ENCODE measurements at regions not wholly inside any gene's neighbourhood (a gene's known extent, or its start where the extent isn't known, plus 50 kb on each side); places are given as distances from the start of the nearest gene placed in this dataset.
"Not testable (repeated sequence)": the region's sequence is repeated elsewhere in the genome, so short reads cannot be mapped to it uniquely, and the experiment has no call there.

- DNase-seq (ENCODE audit: low spot score) = no peak
- intact Hi-C loops (cut with DNase I) = no loop called here
These were observed 327.7 kb downstream of the SATB1 start for GRCh38 chr3:18097473-18097872.

DNA sequence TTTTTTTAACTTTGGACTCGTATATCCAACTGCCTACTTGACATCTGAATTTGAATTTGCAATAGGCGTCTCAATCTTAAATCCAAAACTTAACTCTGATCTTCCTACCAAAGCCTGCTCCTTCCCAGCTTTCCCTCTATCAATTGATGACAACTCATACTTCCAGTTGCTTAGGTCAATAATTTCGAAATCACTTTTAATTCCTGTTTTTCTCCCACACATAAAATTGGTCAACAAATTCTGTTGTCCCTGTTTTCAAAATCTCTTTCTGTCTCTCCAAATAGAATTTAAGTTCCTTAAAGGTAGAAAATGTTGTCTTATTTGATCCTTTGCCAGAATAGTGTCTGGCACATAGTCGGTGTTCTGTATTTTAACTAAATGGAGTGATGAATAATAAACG is 332.4 kb downstream of the SATB1 start:
- DNase-seq (ENCODE audit: low spot score) = no peak
- intact Hi-C loops (cut with DNase I) = no loop called here

DNA sequence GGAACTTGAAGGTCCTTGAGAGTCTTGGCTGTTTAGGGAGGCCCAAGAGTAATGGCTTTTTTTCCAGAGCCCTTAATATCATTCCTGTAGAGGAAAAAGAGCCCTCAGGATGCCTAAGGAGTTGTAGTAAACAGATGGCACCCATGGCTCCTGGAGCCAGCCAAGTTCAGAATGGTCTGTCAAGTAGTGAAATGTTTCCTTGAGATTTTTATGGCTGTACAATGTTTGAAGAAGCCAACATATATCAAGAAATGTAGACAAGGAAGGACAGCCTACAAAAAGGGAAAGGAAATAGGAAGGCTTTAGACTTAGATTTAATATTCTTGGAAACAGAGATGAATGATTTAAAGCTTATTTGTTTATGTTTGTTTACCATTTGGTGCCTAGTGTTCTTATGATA is 334.8 kb downstream of the SATB1 start:
- intact Hi-C loops (cut with DNase I) = no loop called here
- no peak for DNase-seq (ENCODE audit: low spot score)

DNA sequence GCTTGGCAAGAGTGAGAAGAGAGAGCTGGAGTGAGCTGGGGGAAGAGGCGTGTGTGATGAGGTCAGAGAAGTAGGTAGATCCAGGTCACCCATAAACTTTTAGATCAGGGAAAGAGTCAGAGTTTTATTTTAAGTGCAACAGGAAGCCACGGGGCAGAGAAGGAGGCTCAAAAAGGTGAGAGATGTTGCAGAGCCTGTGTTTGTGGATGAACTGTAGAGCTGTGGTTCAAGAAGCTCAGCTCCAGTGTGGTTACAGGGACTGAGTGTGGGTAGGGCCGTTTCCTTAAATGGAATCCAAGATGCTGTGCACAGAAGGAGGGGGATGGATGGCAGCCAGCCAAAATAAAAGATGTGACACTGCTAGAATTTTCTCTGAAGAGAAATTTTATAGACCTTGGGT is 337.2 kb downstream of the SATB1 start:
- intact Hi-C loops (cut with DNase I) = loop anchor here in 1 of 2 donors (2.0 kb wide), 1 partner anchor 161 kb away; no protein-coding TSS in a partner anchor
- no peak for DNase-seq (ENCODE audit: low spot score)

DNA sequence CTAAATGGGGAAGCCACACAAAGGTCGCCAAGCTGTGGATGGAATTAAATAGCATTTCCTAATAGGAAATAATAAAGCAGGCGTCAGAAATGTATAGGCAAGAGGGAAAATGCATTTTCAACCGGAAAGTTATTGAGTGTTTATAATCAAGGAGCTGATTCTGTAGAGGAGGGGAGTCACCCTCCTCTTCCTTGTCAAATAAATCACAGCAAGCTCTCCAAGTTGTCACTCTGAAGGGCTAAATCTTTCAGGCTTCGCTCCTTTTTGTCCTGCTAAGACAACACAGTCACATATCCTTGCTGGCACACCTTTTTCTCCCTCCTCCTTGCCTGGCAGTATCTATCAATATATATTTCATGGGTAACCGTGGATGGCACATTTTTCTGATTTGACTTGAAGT is 338.4 kb downstream of the SATB1 start:
- intact Hi-C loops (cut with DNase I) = loop anchor here in 1 of 2 donors (2.0 kb wide), 1 partner anchor 160 kb away; no protein-coding TSS in a partner anchor
- no peak for DNase-seq (ENCODE audit: low spot score)

GRCh38 chr3:18086078-18086477 is 339.1 kb downstream of the SATB1 start:
- no peak for DNase-seq (ENCODE audit: low spot score)
- intact Hi-C loops (cut with DNase I) = loop anchor here in 1 of 2 donors (2.0 kb wide), 1 partner anchor 159 kb away; no protein-coding TSS in a partner anchor

DNA sequence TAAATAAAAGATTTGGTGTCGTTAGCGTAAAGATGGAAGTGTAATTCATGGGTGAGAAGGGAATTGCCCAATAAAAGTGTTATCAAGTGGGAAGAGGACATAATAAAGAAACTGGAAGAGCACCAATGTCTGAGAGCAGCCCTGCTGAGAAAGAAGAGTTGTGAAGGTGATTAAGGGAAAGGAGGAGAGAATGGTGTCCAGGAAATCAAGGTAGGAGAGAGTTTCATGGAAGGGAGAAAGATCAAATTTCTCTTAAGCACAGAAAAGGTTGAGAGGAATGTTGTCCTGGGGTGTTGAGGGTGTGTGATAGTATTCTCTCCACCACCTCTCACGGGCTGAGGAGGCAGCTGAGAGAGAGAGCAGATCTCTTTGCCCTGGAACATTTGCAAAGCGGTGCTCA is 339.7 kb downstream of the SATB1 start:
- no peak for DNase-seq (ENCODE audit: low spot score)
- intact Hi-C loops (cut with DNase I) = no loop called here

DNA sequence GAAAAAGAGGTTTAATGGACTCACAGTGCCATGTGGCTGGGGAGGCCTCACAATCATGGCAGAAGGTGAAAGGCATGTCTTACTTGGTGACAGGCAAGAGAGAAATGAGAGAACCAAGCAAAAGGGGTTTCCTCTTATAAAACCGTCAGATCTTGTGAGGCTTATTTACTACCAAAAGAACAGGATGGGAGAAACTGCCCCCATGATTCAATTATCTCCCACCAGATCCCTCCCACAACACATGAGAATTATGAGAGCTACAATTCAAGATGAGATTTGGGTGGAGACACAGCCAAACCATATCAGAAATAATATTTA is 340.8 kb upstream of the TBC1D5 start:
- DNase-seq (ENCODE audit: low spot score); intact Hi-C loops (cut with DNase I): not testable (repeated sequence)

DNA sequence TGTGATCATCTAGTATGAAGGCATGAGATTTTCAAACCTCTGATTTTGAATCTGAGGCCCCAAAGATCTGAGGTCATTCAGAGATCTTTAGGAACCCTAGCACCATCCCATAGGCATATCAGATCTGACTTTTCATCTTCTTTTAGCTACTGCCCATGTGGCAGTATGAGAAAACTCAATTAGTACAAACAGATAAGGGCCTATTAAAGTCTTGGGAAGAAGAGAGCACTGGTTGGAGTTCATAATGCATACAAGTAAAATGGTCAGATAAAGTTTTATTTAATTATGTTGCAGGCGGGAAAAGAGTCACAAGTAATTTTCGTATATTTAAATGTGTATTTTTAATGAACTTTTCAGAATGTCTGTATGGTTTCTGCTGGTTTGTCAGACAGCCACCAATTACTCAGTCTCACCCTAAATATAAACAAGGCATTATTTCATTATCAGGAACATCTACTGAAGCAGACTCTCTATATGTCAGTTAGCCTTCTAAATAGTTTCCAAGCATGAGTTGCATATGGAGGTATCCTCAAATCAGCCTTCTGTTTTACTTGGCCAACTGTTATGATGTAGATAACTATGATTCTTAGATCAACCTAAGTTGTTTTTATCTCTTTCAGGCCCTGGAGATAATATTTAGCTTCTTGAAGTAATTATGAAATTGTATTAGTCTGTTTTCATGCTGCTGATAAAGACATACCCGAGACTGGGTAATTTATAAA is 340.3 kb upstream of the TBC1D5 start:
- intact Hi-C loops (cut with DNase I) = no loop called here
- no peak for DNase-seq (ENCODE audit: low spot score)

DNA sequence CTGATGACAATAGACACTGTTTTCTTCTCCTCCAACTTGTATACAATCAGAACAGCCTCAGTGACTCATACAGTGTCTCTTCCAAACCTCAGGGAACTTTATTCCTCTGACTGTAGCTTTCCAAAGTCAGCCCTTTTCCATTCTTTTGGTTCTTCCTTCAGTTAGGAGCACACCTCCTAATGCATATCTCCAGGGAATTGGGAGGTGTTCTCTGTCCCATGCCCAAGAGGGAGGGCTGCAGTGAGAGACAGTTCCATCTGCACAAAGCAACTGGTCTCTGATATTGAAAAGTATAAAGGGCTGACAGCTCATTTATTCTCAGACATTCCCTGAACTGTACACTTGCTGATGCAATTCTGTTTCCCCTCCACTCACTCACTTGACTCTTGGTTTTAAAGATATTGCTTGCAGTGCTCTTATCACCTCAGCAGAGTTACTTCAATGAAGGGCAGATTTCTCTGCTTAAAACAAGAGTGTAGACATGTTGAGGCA is 337.8 kb upstream of the TBC1D5 start:
- intact Hi-C loops (cut with DNase I) = no loop called here
- no peak for DNase-seq (ENCODE audit: low spot score)

DNA sequence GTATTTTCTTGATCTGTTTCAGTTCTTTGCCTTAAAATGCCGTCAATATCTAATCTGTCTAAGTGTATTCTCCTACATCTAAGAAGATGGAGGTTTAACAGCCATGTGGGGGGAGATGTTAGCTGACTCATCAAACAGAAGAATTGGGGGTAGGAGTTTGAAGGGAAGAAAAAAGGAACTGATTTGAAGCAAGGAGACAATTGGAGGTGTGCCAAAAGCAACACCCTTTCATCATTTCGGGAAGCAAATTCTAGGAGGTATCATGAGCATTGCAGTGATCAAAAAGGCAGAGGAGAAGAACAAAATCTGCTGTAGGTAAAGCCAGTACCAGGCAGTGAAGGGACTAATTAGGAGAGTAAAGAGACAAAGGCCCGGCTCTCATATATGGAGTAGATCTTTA is 337.3 kb upstream of the TBC1D5 start:
- DNase-seq (ENCODE audit: low spot score) = no peak
- intact Hi-C loops (cut with DNase I) = no loop called here

- intact Hi-C loops (cut with DNase I) = no loop called here
These were observed 336.6 kb upstream of the TBC1D5 start for GRCh38 chr3:18079062-18079461.

GRCh38 chr3:18077128-18077840 is 334.9 kb upstream of the TBC1D5 start:
- DNase-seq (ENCODE audit: low spot score) = no peak
- intact Hi-C loops (cut with DNase I) = no loop called here

More at GRCh38 chr3:18079062-18079461, 336.6 kb upstream of the TBC1D5 start:
- no peak for DNase-seq (ENCODE audit: low spot score)

DNA sequence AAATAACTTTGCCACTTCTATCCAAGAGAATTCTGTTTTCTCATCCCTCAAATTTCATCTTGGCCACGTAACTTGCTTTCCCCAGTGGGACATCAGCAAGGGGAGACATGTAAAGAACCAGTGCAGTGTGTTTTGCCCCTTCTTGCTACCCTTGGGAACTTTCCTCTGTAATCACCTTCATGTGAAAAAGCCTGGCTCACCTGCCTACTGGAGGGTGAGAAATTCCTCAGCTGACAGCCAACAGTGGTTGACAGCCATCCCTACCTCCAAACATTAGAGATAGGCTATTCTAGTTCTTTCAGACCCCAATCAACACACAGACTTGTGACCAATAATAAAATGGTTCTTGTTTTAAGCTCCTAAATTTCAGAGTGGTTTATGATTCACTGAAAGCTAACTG is 333.9 kb upstream of the TBC1D5 start:
- DNase-seq (ENCODE audit: low spot score) = no peak
- intact Hi-C loops (cut with DNase I) = no loop called here

DNA sequence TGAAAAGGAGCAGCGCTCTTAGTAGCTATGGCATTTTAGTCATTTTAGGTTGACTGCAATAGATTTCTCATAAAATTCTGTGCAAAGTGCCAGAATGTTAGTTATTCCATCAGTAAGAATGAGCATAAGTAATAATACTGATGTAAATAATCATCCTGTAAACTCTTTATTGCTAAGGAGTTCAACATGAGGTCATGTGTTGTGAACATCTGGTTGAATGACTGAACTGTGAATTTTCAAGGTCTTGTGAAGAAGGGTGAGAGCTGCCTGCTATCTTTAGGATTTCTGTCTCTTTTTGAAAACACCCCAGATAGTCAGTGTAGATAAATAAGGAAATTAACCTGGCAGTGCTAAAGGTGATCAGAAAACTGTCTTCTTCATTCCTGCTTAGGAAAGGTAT is 333.4 kb upstream of the TBC1D5 start:
- DNase-seq (ENCODE audit: low spot score) = no peak
- intact Hi-C loops (cut with DNase I) = no loop called here

DNA sequence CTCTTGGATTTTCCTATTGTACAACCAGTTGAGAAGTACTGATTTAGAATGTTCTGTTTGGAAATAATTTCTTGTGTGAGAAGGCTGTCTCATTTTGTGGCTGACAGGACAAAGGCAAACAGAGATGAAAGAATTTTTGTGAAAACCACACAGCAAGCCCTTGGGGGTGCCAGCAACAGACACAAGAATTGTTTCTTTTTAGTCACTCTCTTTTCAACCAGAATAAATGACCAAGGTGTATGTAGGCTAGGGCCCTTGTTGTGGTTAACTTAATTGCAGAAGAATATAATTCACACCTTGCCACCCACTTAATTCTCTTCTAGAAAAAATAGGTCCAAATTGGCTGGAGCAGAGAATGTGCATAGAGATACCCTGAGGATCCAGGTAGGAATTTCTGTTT is 329.4 kb upstream of the TBC1D5 start:
- intact Hi-C loops (cut with DNase I) = no loop called here

DNA sequence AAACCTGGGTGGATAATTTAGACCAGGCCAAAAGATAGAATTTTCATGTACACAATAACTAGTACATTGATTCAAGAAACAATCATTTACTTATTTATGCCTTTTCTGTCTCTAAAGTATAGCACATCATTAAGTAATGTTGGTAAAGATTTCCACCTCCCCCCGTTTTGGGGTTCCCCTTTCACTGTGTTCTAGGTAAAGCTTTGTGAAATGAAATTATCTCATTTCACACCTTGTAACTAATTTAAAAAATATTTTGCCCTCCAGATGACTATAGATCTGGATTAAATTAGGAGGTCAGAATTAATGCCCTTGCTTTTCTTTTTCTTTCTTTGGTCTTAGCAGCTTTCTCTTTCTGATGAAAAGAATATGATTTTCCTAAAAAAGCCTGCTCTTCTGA is 328.5 kb upstream of the TBC1D5 start:
- no peak for DNase-seq (ENCODE audit: low spot score)
- intact Hi-C loops (cut with DNase I) = no loop called here

More for the DNA sequence above, 329.4 kb upstream of the TBC1D5 start:
- DNase-seq (ENCODE audit: low spot score) = no peak

DNA sequence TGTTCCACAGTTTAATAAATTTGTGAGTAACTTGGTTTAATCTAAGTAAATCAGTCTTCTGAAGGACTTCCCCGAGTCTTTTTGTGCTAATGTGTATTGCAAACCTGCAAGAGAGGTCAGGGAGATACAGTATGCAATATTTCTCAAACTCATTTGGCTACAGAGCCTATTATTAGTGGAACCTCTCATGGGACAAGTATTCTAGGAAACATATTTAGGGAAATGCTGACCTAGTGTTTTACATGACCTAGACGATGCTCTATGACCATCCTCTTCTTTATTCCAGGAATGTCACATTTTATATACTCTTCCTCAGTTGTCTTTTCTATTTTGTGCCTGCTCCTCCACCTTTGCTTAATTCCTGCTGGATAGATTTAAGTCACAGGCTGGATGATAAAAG is 327.8 kb upstream of the TBC1D5 start:
- intact Hi-C loops (cut with DNase I) = no loop called here

DNA sequence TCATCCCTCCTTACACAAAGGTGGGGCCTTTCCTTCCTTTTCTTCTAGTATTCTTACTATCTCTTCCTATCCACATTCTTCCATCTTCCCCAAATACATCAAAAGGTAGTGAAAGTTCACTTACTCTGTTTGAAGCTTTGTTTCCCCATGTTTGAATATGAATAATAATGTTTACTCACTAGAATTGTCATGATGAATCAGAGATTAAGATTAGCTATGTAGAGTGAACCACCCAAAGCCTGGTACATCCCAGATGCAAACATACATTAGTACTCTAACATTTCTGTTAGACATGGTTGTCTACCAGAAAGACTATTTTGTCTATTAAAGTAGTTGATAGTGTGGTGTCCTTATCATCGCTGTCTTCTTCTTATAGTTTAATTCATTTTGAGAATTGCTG is 327.1 kb upstream of the TBC1D5 start:
- intact Hi-C loops (cut with DNase I) = no loop called here
- DNase-seq (ENCODE audit: low spot score) = no peak

More for the DNA sequence above, 327.8 kb upstream of the TBC1D5 start:
- DNase-seq (ENCODE audit: low spot score) = no peak

- no peak for DNase-seq (ENCODE audit: low spot score)
- intact Hi-C loops (cut with DNase I) = no loop called here
These were observed 324.6 kb upstream of the TBC1D5 start for GRCh38 chr3:18066899-18067582.

All from posterior vena cava (tissue), 2 donors.